Upper lobe of left lung (tissue), 4 donors: ENCODE measurements at regions not wholly inside any gene's neighbourhood (a gene's known extent, or its start where the extent isn't known, plus 50 kb on each side); places are given as distances from the start of the nearest gene placed in this dataset.

Experiments used
- EP300 ChIP-seq, 4 donors: sonication (generic); formaldehyde crosslinking; IDR thresholded peaks; one replicate each; pipeline ENCODE4 v1.5.1; 2017; ENCODE audit warnings: antibody characterized with exemption in 4 of 4, control low read depth in 2 of 4
- TF ChIP-seq, protein P1 (sequence below), 6 experiments: fragments of 450-650 bp in 4 of 6; fragments of 200-600 bp in 2 of 6; sonication (generic) in 2 of 6; IDR thresholded peaks; one replicate each; pipeline ENCODE4 v1.5.1; 2016 to 2019; ENCODE audit warnings: antibody characterized with exemption in 6 of 6

DNA sequence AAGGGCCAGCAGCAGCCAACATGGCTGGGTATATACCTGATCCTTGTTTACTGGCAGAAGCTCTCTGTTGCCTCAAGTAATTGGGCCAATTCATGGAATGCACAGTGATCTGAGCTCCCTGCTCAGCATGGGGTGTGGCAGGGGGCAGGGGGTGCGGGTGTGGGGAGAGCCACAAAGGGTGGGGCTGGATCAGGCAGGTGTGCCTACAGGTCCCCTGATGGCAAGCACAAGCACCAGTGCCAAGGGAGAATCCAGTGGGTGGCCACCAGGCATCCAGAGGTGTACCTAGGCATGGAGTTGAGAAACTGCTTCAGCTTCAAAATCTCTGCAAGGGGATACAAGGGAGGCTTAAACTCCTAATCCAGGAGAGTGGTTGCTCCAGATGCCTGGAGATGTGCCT is 235.8 kb upstream of the TLE4 start:
- TF ChIP-seq, protein P1, sequence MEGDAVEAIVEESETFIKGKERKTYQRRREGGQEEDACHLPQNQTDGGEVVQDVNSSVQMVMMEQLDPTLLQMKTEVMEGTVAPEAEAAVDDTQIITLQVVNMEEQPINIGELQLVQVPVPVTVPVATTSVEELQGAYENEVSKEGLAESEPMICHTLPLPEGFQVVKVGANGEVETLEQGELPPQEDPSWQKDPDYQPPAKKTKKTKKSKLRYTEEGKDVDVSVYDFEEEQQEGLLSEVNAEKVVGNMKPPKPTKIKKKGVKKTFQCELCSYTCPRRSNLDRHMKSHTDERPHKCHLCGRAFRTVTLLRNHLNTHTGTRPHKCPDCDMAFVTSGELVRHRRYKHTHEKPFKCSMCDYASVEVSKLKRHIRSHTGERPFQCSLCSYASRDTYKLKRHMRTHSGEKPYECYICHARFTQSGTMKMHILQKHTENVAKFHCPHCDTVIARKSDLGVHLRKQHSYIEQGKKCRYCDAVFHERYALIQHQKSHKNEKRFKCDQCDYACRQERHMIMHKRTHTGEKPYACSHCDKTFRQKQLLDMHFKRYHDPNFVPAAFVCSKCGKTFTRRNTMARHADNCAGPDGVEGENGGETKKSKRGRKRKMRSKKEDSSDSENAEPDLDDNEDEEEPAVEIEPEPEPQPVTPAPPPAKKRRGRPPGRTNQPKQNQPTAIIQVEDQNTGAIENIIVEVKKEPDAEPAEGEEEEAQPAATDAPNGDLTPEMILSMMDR (IDR thresholded peaks at IDR 0.05), result no peak
- TF ChIP-seq EP300 (IDR thresholded peaks at IDR 0.05), result no peak
